ENCODE measurements at regions not wholly inside any gene's neighbourhood (a gene's known extent, or its start where the extent isn't known, plus 50 kb on each side); places are given as distances from the start of the nearest gene placed in this dataset.

DNA sequence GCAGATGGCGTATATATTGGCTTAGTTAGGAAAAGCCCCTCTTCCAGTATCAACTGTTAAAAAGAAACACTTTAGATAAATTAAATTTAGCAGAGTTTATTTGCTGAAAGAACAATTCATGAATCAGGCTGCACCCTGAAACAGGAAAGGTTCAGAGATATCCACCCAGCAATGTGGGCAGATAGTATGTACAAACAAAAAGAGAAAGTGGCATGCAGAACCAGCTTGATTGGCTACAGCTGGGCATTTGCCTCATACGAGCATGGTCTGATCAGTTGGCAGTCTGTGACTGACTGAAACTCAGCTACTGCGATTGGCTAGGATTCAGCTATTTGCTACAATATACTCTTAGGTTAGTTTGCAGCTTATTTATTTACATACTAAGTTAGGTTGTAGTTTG is 98.2 kb downstream of the ZC3H11B start:
- H3K4me3 ChIP-seq (ENCODE audit: low read depth, low read length): no peak overlapping the region
- DNase-seq (ENCODE audit: low read depth): no peak
- TF ChIP-seq, protein P1, sequence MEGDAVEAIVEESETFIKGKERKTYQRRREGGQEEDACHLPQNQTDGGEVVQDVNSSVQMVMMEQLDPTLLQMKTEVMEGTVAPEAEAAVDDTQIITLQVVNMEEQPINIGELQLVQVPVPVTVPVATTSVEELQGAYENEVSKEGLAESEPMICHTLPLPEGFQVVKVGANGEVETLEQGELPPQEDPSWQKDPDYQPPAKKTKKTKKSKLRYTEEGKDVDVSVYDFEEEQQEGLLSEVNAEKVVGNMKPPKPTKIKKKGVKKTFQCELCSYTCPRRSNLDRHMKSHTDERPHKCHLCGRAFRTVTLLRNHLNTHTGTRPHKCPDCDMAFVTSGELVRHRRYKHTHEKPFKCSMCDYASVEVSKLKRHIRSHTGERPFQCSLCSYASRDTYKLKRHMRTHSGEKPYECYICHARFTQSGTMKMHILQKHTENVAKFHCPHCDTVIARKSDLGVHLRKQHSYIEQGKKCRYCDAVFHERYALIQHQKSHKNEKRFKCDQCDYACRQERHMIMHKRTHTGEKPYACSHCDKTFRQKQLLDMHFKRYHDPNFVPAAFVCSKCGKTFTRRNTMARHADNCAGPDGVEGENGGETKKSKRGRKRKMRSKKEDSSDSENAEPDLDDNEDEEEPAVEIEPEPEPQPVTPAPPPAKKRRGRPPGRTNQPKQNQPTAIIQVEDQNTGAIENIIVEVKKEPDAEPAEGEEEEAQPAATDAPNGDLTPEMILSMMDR (conservative IDR thresholded peaks at IDR 0.05; ENCODE audit: low read depth, low read length): no peak

DNA sequence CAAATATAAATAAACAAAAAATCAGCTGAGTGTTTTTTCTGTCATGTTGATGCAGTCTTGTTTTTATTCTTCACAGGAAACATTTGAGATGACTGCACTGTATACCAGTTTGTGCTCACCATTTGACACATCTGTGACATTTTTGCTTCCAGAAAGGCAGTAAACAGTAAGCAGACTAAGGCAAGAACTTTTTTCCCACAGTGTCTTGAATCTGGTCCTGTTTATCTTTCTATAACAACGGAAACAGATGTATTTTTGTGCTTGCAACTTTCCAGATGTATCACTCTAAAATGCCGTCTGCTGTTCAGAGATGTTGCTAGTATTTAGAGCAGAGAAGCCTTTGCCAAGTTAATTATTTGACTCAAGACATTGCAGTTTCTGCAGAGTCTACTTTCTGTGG is 105.5 kb downstream of the ZC3H11B start:
- TF ChIP-seq, protein P1 (conservative IDR thresholded peaks at IDR 0.05; ENCODE audit: low read depth, low read length): no peak
- no peak overlapping the region for H3K4me3 ChIP-seq (ENCODE audit: low read depth, low read length)
- DNase-seq (ENCODE audit: low read depth): peak; percentile 37

DNA sequence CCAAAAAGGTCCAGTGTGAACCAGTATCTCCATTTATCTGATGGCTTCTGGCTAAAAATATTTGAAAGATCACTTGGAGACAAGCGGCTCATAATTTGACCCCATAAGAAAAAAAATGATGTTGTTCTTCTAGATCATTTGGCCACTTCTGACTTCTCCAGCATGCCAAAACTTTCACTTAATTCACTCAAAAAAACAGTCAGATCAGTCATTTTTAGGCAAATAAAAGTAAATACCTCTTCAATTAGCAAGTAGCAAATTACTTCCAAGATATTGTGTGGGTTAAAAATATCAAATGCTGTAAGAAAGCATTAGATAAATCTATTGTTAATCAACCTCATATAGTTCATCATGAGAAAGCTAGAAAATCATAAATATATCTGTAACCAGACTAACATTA is 106.0 kb downstream of the ZC3H11B start:
- TF ChIP-seq, protein P1 (conservative IDR thresholded peaks at IDR 0.05; ENCODE audit: low read depth, low read length): no peak
- H3K4me3 ChIP-seq (ENCODE audit: low read depth, low read length): no peak overlapping the region
- DNase-seq (ENCODE audit: low read depth): no peak

DNA sequence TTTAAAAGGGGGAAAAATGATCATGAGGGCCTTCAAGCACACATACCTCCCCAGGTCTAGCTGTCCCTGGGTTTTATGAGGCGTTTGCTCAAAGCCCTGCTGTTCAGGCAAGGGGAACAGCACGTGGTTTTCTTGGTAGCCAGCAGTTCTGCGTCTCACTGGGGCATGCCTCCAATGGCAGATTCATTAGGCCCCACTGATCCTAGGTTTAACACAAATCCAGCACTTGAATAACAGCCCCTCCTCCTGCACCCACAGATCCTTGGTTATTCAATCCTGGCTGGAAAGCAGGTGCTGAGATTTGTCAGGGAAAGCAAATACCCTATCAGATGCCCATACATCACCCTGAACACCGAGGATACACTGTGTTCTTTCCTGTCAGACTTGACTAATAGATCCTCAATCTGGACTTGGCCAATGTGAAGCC is 106.4 kb downstream of the ZC3H11B start:
- TF ChIP-seq, protein P1 (conservative IDR thresholded peaks at IDR 0.05; ENCODE audit: low read depth, low read length): no peak
- no peak overlapping the region for H3K4me3 ChIP-seq (ENCODE audit: low read depth, low read length)
- no peak for DNase-seq (ENCODE audit: low read depth)

DNA sequence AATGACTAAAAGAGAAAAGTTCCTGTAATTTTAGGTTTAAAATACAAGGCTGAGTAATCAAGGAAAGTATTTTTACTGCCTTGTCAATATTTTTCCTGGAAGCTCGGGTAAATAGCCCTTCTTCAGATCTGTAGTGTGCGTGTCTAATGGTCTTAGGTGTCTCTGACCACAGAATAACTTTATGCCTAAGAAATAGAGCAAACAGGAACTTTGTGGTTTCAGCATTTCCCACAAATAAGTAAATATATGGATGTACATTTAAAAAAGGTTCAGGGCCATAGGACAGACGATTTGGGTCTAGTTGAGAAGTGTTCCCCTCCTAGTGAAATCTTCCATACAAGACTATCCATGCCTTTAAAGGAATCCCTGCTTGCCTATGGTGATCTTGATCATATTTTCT is 107.0 kb downstream of the ZC3H11B start:
- peak; percentile 16 for DNase-seq (ENCODE audit: low read depth)
- no peak overlapping the region for H3K4me3 ChIP-seq (ENCODE audit: low read depth, low read length)
- TF ChIP-seq, protein P1 (conservative IDR thresholded peaks at IDR 0.05; ENCODE audit: low read depth, low read length): no peak

DNA sequence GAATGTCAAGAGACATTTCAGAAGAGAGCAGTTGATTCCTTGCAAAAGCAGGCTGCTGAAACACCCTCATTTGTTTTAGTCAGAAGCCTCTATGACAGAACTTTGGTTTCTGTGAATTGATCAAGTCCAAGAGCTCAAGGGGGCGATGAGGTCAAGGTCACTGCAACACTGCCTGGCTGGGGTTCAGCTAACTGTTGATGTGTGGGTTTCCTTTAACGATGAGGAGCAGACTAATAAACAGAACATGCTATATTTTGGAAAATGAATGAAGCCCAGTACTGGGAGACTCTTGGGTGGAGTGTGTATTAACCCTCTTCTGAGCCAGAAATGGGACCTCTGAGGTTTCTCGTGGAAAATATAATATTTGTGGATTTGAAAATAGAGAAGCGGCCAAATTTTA is 109.3 kb downstream of the ZC3H11B start:
- no peak for DNase-seq (ENCODE audit: low read depth)
- TF ChIP-seq, protein P1 (conservative IDR thresholded peaks at IDR 0.05; ENCODE audit: low read depth, low read length): no peak
- no peak overlapping the region for H3K4me3 ChIP-seq (ENCODE audit: low read depth, low read length)

DNA sequence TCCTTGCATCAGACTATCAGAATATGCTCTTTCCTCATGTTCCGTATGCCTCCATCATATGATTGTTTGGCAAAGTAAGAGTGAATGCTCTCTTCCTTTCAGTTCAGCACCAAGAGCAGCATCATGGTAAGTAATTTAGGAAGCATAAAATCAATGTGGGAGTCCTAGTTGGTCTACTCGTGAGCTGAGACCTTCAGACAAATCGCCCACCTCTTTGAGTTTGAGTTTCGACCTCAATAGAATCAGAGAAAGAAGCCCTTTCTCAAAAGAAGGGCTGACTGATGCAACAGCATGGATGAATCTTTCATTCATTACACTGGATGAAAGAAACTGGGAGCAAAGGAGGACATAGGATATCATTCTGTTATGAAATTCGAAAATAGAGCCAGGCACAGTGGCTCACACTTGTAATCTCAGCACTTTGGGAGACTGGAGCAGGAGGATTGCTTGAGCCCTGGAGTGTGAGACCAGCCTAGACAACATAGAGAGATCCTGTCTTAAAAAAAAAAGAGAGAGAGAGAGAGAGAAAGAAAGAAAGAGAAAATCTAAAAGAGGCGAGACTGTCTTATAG is 112.5 kb downstream of the ZC3H11B start:
- no peak for DNase-seq (ENCODE audit: low read depth)

More for the DNA sequence above, 112.5 kb downstream of the ZC3H11B start:
- no peak overlapping the region for H3K4me3 ChIP-seq (ENCODE audit: low read depth, low read length)
- TF ChIP-seq, protein P1 (conservative IDR thresholded peaks at IDR 0.05; ENCODE audit: low read depth, low read length): no peak

Measured in choroid plexus epithelial cell (primary cell).